H1 (cell line): ENCODE measurements at regions not wholly inside any gene's neighbourhood (a gene's known extent, or its start where the extent isn't known, plus 50 kb on each side); places are given as distances from the start of the nearest gene placed in this dataset.

ENCODE experiments used
- CTCF ChIA-PET: fragments of 300-600 bp; sonication (Branson Sonifier 250); formaldehyde crosslinking; loops from one replicate; lab custom pipeline; 2021; ENCODE audit not compliant: partially characterized antibody; lab: Charles Lee
- POLR2A ChIA-PET: fragments of 300-600 bp; sonication (Branson Sonifier 250); formaldehyde crosslinking; loops from one replicate; lab custom pipeline; 2021; ENCODE audit warnings: inconsistent platforms; ENCODE audit not compliant: partially characterized antibody; lab: Charles Lee
- DNase-seq, 2 experiments: peaks; one replicate each; pipeline versions ENCODE4 v3.0.0 to v3.0.0-alpha.2; 2010 to 2022; ENCODE audit warnings: low spot score in 2 of 2, low read depth in 1 of 2, mixed read lengths in 1 of 2
- FAIRE-seq: peaks from 2 replicates; lab custom pipeline; 2011; peaks lifted over from hg19 to GRCh38; lab: Jason Lieb, UNC
- H2AFZ ChIP-seq: 2 replicates; pipeline ENCODE4 v1.8.1; 2012; ENCODE audit warnings: low read length, inconsistent platforms
- H2AK5ac ChIP-seq: 2 replicates; pipeline ENCODE4 v1.6.1; 2013; ENCODE audit warnings: low read depth, low read length
- H2BK120ac ChIP-seq: replicated peaks from 2 replicates; pipeline ENCODE3; 2013; ENCODE audit warnings: low read depth, low read length, inconsistent platforms
- H2BK12ac ChIP-seq: 2 replicates; pipeline ENCODE4 v1.6.1; 2013; ENCODE audit warnings: low read depth, low read length
- H2BK15ac ChIP-seq: 2 replicates; pipeline ENCODE4 v1.6.1; 2013; ENCODE audit warnings: low read length
- H2BK20ac ChIP-seq: 2 replicates; pipeline ENCODE4 v1.6.1; 2013; ENCODE audit warnings: low read length
- H2BK5ac ChIP-seq: 2 replicates; pipeline ENCODE4 v1.6.1; 2013; ENCODE audit warnings: low read depth, low read length
- H3K14ac ChIP-seq: 2 replicates; pipeline ENCODE4 v1.6.1; 2013; ENCODE audit warnings: inconsistent platforms; ENCODE audit not compliant: insufficient read length
- H3K18ac ChIP-seq: 2 replicates; pipeline ENCODE4 v1.6.1; 2013; ENCODE audit warnings: low read length; ENCODE audit errors: extremely low read depth
- H3K23ac ChIP-seq: 2 replicates; pipeline ENCODE4 v1.6.1; 2013; ENCODE audit warnings: inconsistent platforms; ENCODE audit not compliant: insufficient read length
- H3K23me2 ChIP-seq: 2 replicates; pipeline ENCODE4 v1.6.1; 2013; ENCODE audit warnings: low read depth, low read length
- H3K27ac ChIP-seq: 2 replicates; pipeline ENCODE4 v1.6.1; 2011; ENCODE audit warnings: low read depth, low read length, inconsistent platforms
- H3K27me3 ChIP-seq, 4 experiments: replicated peaks in 1 of 4; 1 replicate in 1 of 4; 2 replicates in 3 of 4; pipeline versions ENCODE4 v1.6.1 to v1.8.1; 2011 to 2013; ENCODE audit warnings: low read length in 3 of 4, mild to moderate bottlenecking in 3 of 4, inconsistent platforms in 2 of 4, mixed read lengths in 2 of 4, moderate library complexity in 1 of 4; ENCODE audit not compliant: control insufficient read depth in 3 of 4, insufficient read depth in 3 of 4; ENCODE audit errors: extremely low read depth in 1 of 4
- H3K36me3 ChIP-seq, 4 experiments: 2 replicates each; pipeline versions ENCODE4 v1.6.1 to v1.8.1; 2011 to 2013; ENCODE audit warnings: mild to moderate bottlenecking in 4 of 4, low read length in 3 of 4, moderate library complexity in 2 of 4, control low read depth in 1 of 4, inconsistent platforms in 1 of 4; ENCODE audit not compliant: insufficient read depth in 4 of 4, control insufficient read depth in 2 of 4
- H3K4ac ChIP-seq: replicated peaks from 2 replicates; pipeline ENCODE3; 2013; ENCODE audit warnings: low read length, low read depth, mixed read lengths, inconsistent platforms; ENCODE audit not compliant: insufficient read length
- H3K4me1 ChIP-seq, 4 experiments: replicated peaks in 1 of 4; 1 replicate in 1 of 4; 2 replicates in 3 of 4; pipeline versions ENCODE4 v1.6.1 to v1.8.1; 2011 to 2013; ENCODE audit warnings: low read length in 3 of 4, inconsistent platforms in 2 of 4, mixed read lengths in 1 of 4; ENCODE audit not compliant: insufficient read depth in 4 of 4, control insufficient read depth in 3 of 4
- H3K4me2 ChIP-seq, 2 experiments: 2 replicates each; pipeline versions ENCODE4 v1.6.1 to v1.8.1; 2011 to 2013; ENCODE audit warnings: low read depth in 2 of 2, low read length in 2 of 2, control low read depth in 1 of 2, inconsistent platforms in 1 of 2, mild to moderate bottlenecking in 1 of 2; ENCODE audit not compliant: insufficient read depth in 1 of 2
- H3K4me3 ChIP-seq, 4 experiments: fragments of 200-600, 300-600 bp in 1 of 4; sonication (generic), shearing (Covaris generic), sonication (Bioruptor Twin) in 1 of 4; 2 replicates each; pipeline versions ENCODE4 v1.5.1 to v1.8.1; 2011 to 2016; ENCODE audit warnings: low read length in 4 of 4, low read depth in 3 of 4, control low read depth in 2 of 4, inconsistent platforms in 2 of 4, mild to moderate bottlenecking in 2 of 4, mixed read lengths in 1 of 4, moderate library complexity in 1 of 4; ENCODE audit not compliant: insufficient read depth in 2 of 4; ENCODE audit errors: extremely low read depth in 1 of 4
- H3K56ac ChIP-seq: replicated peaks from 2 replicates; pipeline ENCODE3; 2013; ENCODE audit warnings: low read depth, mild to moderate bottlenecking, mixed read lengths, low read length, inconsistent platforms; ENCODE audit not compliant: insufficient read length
- H3K79me1 ChIP-seq: 2 replicates; pipeline ENCODE4 v1.6.1; 2013; ENCODE audit warnings: low read depth, low read length, control low read depth
- H3K79me2 ChIP-seq, 2 experiments: 2 replicates each; pipeline versions ENCODE4 v1.6.1 to v1.8.1; 2012 to 2013; ENCODE audit warnings: low read length in 2 of 2, mild to moderate bottlenecking in 2 of 2, inconsistent platforms in 1 of 2; ENCODE audit not compliant: insufficient read depth in 2 of 2, control insufficient read depth in 1 of 2
- H3K9ac ChIP-seq, 4 experiments: replicated peaks in 1 of 4; 1 replicate in 1 of 4; 2 replicates in 3 of 4; pipeline versions ENCODE4 v1.6.1 to v1.8.1; 2011 to 2013; ENCODE audit warnings: low read depth in 3 of 4, low read length in 3 of 4, control low read depth in 2 of 4, mild to moderate bottlenecking in 2 of 4, moderate library complexity in 2 of 4, inconsistent platforms in 1 of 4; ENCODE audit errors: extremely low read depth in 1 of 4
- H3K9me3 ChIP-seq, 2 experiments: 2 replicates each; pipeline versions ENCODE4 v1.6.1 to v1.8.1; 2012 to 2013; ENCODE audit warnings: mild to moderate bottlenecking in 2 of 2, moderate library complexity in 2 of 2, control low read depth in 1 of 2, inconsistent platforms in 1 of 2, low read depth in 1 of 2, low read length in 1 of 2, mixed read lengths in 1 of 2; ENCODE audit not compliant: insufficient read depth in 2 of 2
- H4K20me1 ChIP-seq, 2 experiments: replicated peaks in 1 of 2; 2 replicates each; pipeline versions ENCODE3 to v1.8.1; 2011 to 2013; ENCODE audit warnings: inconsistent platforms in 2 of 2, low read length in 2 of 2, mild to moderate bottlenecking in 1 of 2; ENCODE audit not compliant: insufficient read depth in 2 of 2, control insufficient read depth in 1 of 2
- H4K5ac ChIP-seq: 2 replicates; pipeline ENCODE4 v1.6.1; 2013; ENCODE audit warnings: low read length, low read depth, mixed read lengths, inconsistent platforms; ENCODE audit not compliant: insufficient read length
- H4K8ac ChIP-seq: 2 replicates; pipeline ENCODE4 v1.8.0; 2013; ENCODE audit warnings: mild to moderate bottlenecking, moderate library complexity, low read length, inconsistent platforms; ENCODE audit not compliant: insufficient read depth; ENCODE audit errors: extremely low read depth
- H4K91ac ChIP-seq: replicated peaks from 2 replicates; pipeline ENCODE3; 2013; ENCODE audit warnings: low read length, mixed read lengths, inconsistent platforms; ENCODE audit not compliant: insufficient read length
- SAP30 ChIP-seq: fragments of 300-600 bp; sonication (generic); IDR thresholded peaks from 2 replicates; pipeline ENCODE4 v1.7.1; 2012; ENCODE audit warnings: low read length, moderate library complexity, mild to moderate bottlenecking, inconsistent platforms; ENCODE audit not compliant: insufficient read depth, insufficient replicate concordance
- TEAD4 ChIP-seq: IDR thresholded peaks from 2 replicates; pipeline ENCODE4 v1.6.1; 2012; ENCODE audit warnings: low read depth, low read length, inconsistent platforms, mixed read lengths
- YY1 ChIP-seq: IDR thresholded peaks from 2 replicates; pipeline ENCODE4 v1.6.1; 2011; ENCODE audit warnings: low read depth, mild to moderate bottlenecking, low read length
- WGBS, 2 experiments: shearing (Covaris generic) in 1 of 2; methylation state at CpG; one replicate each; pipeline versions ENCODE4 v1.1.6 to v1.1.7; 2013 to 2015; ENCODE audit warnings: low lambda C conversion rate in 2 of 2, mixed read lengths in 2 of 2, inconsistent platforms in 1 of 2, low coverage in 1 of 2, missing lambda C conversion rate in 1 of 2; ENCODE audit not compliant: insufficient replicate concordance in 2 of 2, insufficient coverage in 1 of 2, insufficient read length in 1 of 2; ENCODE audit errors: extremely low coverage in 1 of 2, missing lambda C conversion rate in 1 of 2; 5-methylcytosine and 5-hydroxymethylcytosine counted together

- H3K9ac ChIP-seq, result no peak overlapping the region
- no peak for FAIRE-seq
- no peaks in the 10 kb centered on the region; the same call in 1 of the 2 replicates for H3K79me1 ChIP-seq
- no peak overlapping the region for H3K23ac ChIP-seq
- no peak overlapping the region for H2AFZ ChIP-seq
- H3K27me3 ChIP-seq, result no peaks in the 10 kb centered on the region
- no peaks in the 10 kb centered on the region; a peak in 1 of 4 replicates for H3K79me2 ChIP-seq
- H3K56ac ChIP-seq, result no peak overlapping the region
- no peak overlapping the region for H3K18ac ChIP-seq
- H3K23me2 ChIP-seq, result no peaks in the 10 kb centered on the region
- no peak overlapping the region for H4K91ac ChIP-seq
- no peak overlapping the region for H2BK5ac ChIP-seq
- H2AK5ac ChIP-seq, result 0 out of 2 replicates have a peak overlapping the region, but pooled peaks have one; percentile 32
- no peak overlapping the region for H4K5ac ChIP-seq
- no peak for DNase-seq
- ChIA-PET CTCF (interaction anchor here (0.8 to 1.2 kb wide), 2 partner anchors 14 to 33 kb away, joined by 3 to 4 read pairs; no protein-coding TSS in a partner anchor), POLR2A (no interaction called here)
- no peak overlapping the region for H2BK20ac ChIP-seq
- H3K36me3 ChIP-seq, result peaks cover 0 to 3% (median 0%) of the 10 kb centered on the region in 4 experiments; a peak in 2 of 8 replicates
- H4K20me1 ChIP-seq, result peaks cover 3 to 7% of the 10 kb centered on the region in 2 experiments
- 68% methylated on average over 2 of the region's 2 CpGs; no CpG with 5 or more reads in 1 of the 2 experiments for WGBS, 2 experiments
- peaks cover 0 to 6% (median 3%) of the 10 kb centered on the region in 4 experiments; a peak in 3 of 7 replicates for H3K4me1 ChIP-seq
- no peak overlapping the region for H4K8ac ChIP-seq
- H3K9me3 ChIP-seq, result no peaks in the 10 kb centered on the region; a peak in 1 of 4 replicates
- no peak overlapping the region for H3K4me3 ChIP-seq
- H3K4me2 ChIP-seq, result no peak overlapping the region
- no peak overlapping the region for H2BK120ac ChIP-seq
- H2BK15ac ChIP-seq, result no peak overlapping the region
- H3K4ac ChIP-seq, result no peak overlapping the region
- H3K27ac ChIP-seq, result no peak overlapping the region
- H2BK12ac ChIP-seq, result no peak overlapping the region
- TF ChIP-seq TEAD4, result peak; percentile 56; the same call in 1 of the 2 replicates
- no peak for TF ChIP-seq YY1
- TF ChIP-seq SAP30, result no peak
- no peak overlapping the region for H3K14ac ChIP-seq
Measured at GRCh38 chr11:70887542-70887827, 364.9 kb downstream of the SHANK2 start.
